T-cell (primary cell): ENCODE measurements at regions not wholly inside any gene's neighbourhood (a gene's known extent, or its start where the extent isn't known, plus 50 kb on each side); places are given as distances from the start of the nearest gene placed in this dataset.
"Not testable (repeated sequence)": the region's sequence is repeated elsewhere in the genome, so short reads cannot be mapped to it uniquely, and the experiment has no call there.

ENCODE experiments used
- ATAC-seq, 4 experiments: fragments of 200-7000 bp in 3 of 4; fragments of 150-1000 bp in 1 of 4; cut with Tn5 transposase; replicated peaks in 1 of 4; 1 replicate in 3 of 4; 2 replicates in 1 of 4; pipeline ENCODE4 v1.10.0; 2021; ENCODE audit warnings: moderate library complexity in 3 of 4, mild to moderate bottlenecking in 2 of 4, moderate number of reproducible peaks in 1 of 4
- CTCF ChIA-PET, 2 donors: fragments of 300-600 bp; sonication (Branson Sonifier 250); formaldehyde crosslinking; loops; one replicate each; lab custom pipeline; 2022; ENCODE audit warnings: antibody characterized with exemption in 2 of 2; lab: Charles Lee
- POLR2A ChIA-PET, 2 donors: fragments of 300-600 bp; sonication (Branson Sonifier 250); formaldehyde crosslinking; loops; one replicate each; lab custom pipeline; 2022; ENCODE audit warnings: antibody characterized with exemption in 2 of 2; lab: Charles Lee
- DNase-seq, 35 experiments: peaks; one replicate each; pipeline versions ENCODE4 v3.0.0 to v3.0.0-alpha.2; 2013 to 2023
- H3K27ac ChIP-seq: one replicate; pipeline ENCODE4 v1.5.1; 2013; ENCODE audit warnings: low read length
- H3K27me3 ChIP-seq, 2 experiments: replicated peaks in 1 of 2; 1 replicate in 1 of 2; 2 replicates in 1 of 2; pipeline versions ENCODE4 v1.6.1 to v1.7.0; 2013; ENCODE audit warnings: low read length in 1 of 2, mixed read lengths in 1 of 2; ENCODE audit not compliant: control insufficient read depth in 2 of 2, insufficient read depth in 2 of 2; ENCODE audit errors: extremely low read depth in 1 of 2
- H3K36me3 ChIP-seq, 2 donors: 1 replicate in 1 of 2; 2 replicates in 1 of 2; pipeline versions ENCODE4 v1.6.1 to v1.7.0; 2013; ENCODE audit warnings: low read length in 1 of 2; ENCODE audit not compliant: control insufficient read depth in 2 of 2, insufficient read depth in 1 of 2; ENCODE audit errors: extremely low read depth in 1 of 2
- H3K4me1 ChIP-seq, 2 experiments: 1 replicate in 1 of 2; 2 replicates in 1 of 2; pipeline versions ENCODE4 v1.6.1 to v1.7.0; 2013; ENCODE audit warnings: low read length in 2 of 2, mixed read lengths in 1 of 2; ENCODE audit not compliant: insufficient read depth in 2 of 2, control insufficient read depth in 1 of 2; ENCODE audit errors: extremely low read depth in 1 of 2
- H3K4me3 ChIP-seq, 2 donors: 1 replicate in 1 of 2; 2 replicates in 1 of 2; pipeline versions ENCODE4 v1.5.1 to v1.7.0; 2013; ENCODE audit warnings: mild to moderate bottlenecking in 2 of 2, low read length in 1 of 2, moderate library complexity in 1 of 2; ENCODE audit not compliant: control insufficient read depth in 1 of 2; ENCODE audit errors: extremely low read depth in 1 of 2
- H3K9me3 ChIP-seq: 2 replicates; pipeline ENCODE4 v1.7.0; 2013
- H3K27ac Mint-ChIP-seq, 2 donors: one replicate each; pipeline ENCODE4 v1.8.0; 2020 to 2021; ENCODE audit warnings: mild to moderate bottlenecking in 2 of 2, mixed read lengths in 2 of 2
- H3K27me3 Mint-ChIP-seq, 2 donors: one replicate each; pipeline ENCODE4 v1.8.0; 2021 to 2022; ENCODE audit warnings: mixed read lengths in 2 of 2
- H3K36me3 Mint-ChIP-seq: one replicate; pipeline ENCODE4 v1.8.0; 2021; ENCODE audit warnings: mixed read lengths
- H3K4me1 Mint-ChIP-seq, 3 donors: one replicate each; pipeline ENCODE4 v1.8.0; 2020 to 2022; ENCODE audit warnings: mixed read lengths in 3 of 3, mild to moderate bottlenecking in 1 of 3
- H3K4me3 Mint-ChIP-seq, 3 donors: one replicate each; pipeline ENCODE4 v1.8.0; 2020 to 2022; ENCODE audit warnings: mild to moderate bottlenecking in 3 of 3, mixed read lengths in 3 of 3, moderate library complexity in 3 of 3
- H3K9me3 Mint-ChIP-seq, 3 donors: one replicate each; pipeline ENCODE4 v1.8.0; 2020 to 2022; ENCODE audit warnings: mixed read lengths in 3 of 3
- WGBS: methylation state at CpG from one replicate; pipeline ENCODE4 v1.1.5; 2013; ENCODE audit warnings: missing lambda C conversion rate; ENCODE audit not compliant: insufficient coverage; 5-methylcytosine and 5-hydroxymethylcytosine counted together

DNA sequence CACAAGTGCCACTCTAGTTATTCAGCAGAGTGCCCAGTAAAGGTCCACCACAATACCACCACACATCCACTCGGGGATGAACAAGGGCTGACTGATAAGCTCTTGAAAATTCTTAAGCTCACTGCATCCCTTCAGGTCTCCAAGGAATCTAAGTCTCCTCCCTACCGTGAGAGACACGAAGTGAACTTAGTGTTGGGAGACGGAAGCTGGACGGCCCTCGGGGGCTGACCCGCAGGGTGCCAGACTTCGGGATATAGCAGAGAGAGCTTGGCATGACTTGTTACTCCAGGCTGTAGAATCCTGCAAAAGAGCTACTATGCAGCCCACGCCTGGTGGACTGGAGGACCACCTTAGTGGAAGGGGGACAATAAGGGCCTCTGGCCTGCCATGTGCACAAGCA lies 75.1 kb downstream of the LYZL1 start:
- 88% methylated on average over 4 of the region's 9 CpGs for WGBS
- H3K36me3 ChIP-seq, H3K4me3 ChIP-seq, H3K4me3 Mint-ChIP-seq, ATAC-seq, DNase-seq, H3K27me3 ChIP-seq, H3K36me3 Mint-ChIP-seq, H3K9me3 ChIP-seq, H3K4me1 Mint-ChIP-seq, POLR2A ChIA-PET, H3K27me3 Mint-ChIP-seq, H3K27ac Mint-ChIP-seq, H3K27ac ChIP-seq, H3K4me1 ChIP-seq, H3K9me3 Mint-ChIP-seq: not testable (repeated sequence)
- CTCF ChIA-PET: interaction anchor here (0.6 to 0.7 kb wide), 2 partner anchors 13 to 797 kb away, joined by 3 read pairs; no protein-coding TSS in a partner anchor

DNA sequence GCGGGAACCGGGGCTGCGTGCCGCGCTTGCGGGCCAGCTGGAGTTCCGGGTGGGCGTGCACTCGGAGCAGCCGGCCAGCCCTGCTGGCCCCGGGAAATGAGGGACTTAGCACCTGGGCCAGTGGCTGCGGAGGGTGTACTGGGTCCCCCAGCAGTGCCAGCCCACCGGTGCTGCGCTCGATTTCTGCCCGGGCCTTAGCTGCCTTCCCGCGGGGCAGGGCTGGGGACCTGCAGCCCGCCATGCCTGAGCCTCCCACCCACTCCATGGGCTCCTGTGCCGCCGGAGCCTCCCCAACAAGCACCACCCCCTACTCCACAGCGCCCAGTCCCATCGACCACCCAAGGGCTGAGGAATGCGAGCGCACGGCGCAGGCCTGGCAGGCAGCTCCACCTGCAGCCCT lies 77.3 kb downstream of the LYZL1 start:
- H3K27ac ChIP-seq, H3K4me1 ChIP-seq, ATAC-seq, H3K36me3 ChIP-seq, DNase-seq, H3K27ac Mint-ChIP-seq, H3K36me3 Mint-ChIP-seq, H3K9me3 Mint-ChIP-seq, POLR2A ChIA-PET, H3K4me3 ChIP-seq, H3K4me3 Mint-ChIP-seq, CTCF ChIA-PET, H3K4me1 Mint-ChIP-seq, H3K9me3 ChIP-seq, H3K27me3 ChIP-seq: not testable (repeated sequence)
- H3K27me3 Mint-ChIP-seq: peaks cover 14 to 21% of the 10 kb centered on the region in 2 donors
- 95% methylated on average over 20 of the region's 27 CpGs for WGBS

- Mint-ChIP-seq H3K27me3 (peaks cover 20 to 29% of the 10 kb centered on the region in 2 donors), H3K36me3 (no peaks in the 10 kb centered on the region), H3K27ac (no peak overlapping the region), H3K4me1 (no peaks in the 10 kb centered on the region), H3K9me3 (no peaks in the 10 kb centered on the region), H3K4me3 (no peak overlapping the region)
- H3K9me3 ChIP-seq: no peaks in the 10 kb centered on the region
- ATAC-seq (no peak), DNase-seq (no peak)
- H3K27me3 ChIP-seq: peaks cover 0 to 15% of the 10 kb centered on the region in 2 experiments
- WGBS: 100% methylated on average over 1 of the region's 5 CpGs
- ChIA-PET POLR2A (no interaction called here), CTCF (no interaction called here)
- no peak overlapping the region for H3K27ac ChIP-seq
- no peak overlapping the region for H3K4me3 ChIP-seq
- H3K36me3 ChIP-seq: no peaks in the 10 kb centered on the region
- H3K4me1 ChIP-seq: no peaks in the 10 kb centered on the region
Measured at GRCh38 chr10:29369419-29369818, 80.5 kb downstream of the LYZL1 start.

DNA sequence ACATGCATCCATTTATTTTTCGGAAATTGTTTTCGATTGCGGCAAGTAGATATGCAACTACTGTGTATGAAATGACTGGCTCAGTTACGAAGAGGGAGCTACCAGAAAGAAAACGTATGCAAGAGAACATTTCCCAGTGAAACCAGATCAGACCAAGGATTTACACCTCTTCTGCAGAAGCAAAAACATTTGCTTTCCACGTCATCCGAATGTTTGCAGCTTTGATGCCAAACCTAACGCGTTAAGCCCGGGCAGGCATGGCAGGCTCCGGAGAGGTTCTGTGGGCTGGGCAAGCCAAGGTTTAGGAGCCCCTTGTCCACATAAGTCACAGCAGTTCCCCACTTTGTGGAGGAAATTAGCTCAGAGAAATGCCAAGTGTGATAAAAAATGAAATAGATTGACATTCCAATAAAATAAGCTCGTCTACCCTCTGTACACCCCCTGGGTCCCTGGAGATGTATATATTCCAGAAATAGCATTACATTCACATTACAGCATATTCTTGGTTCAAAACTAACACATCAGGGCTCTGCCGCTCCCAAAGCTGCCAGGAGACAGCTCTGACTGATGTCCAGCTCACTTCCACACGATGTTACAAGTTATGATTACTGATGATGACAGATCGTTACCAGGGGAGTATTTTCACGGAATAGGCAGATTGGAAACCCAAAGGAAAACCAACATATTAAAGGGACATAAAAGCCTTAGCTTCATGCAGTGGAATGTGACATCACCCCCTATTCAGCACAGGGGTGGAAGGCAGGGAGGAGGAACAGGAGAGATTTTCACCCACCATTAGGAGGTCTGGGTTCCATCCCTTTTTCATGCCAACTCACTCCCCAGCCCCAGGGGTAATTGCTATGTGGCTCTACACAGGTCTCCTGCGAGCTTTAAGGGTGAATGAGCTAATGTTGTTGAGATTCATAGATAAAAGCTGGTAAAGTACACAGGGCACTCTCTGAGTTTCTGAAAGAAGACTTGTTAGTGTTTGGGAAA lies 81.5 kb downstream of the LYZL1 start:
- Mint-ChIP-seq H3K4me1 (no peaks in the 10 kb centered on the region), H3K9me3 (no peaks in the 10 kb centered on the region), H3K36me3 (no peaks in the 10 kb centered on the region), H3K4me3 (no peak overlapping the region), H3K27me3 (peaks cover 20 to 29% of the 10 kb centered on the region in 2 donors), H3K27ac (no peak overlapping the region)
- no peaks in the 10 kb centered on the region for H3K4me1 ChIP-seq
- CTCF ChIA-PET: interaction anchor here in 1 of 2 donors (0.6 kb wide), 1 partner anchor 17 kb away, joined by 3 read pairs; no protein-coding TSS in a partner anchor
- no peak overlapping the region for H3K4me3 ChIP-seq
- H3K27me3 ChIP-seq: peaks cover 0 to 15% of the 10 kb centered on the region in 2 experiments
- 89% methylated on average over 8 of the region's 17 CpGs for WGBS
- H3K27ac ChIP-seq: no peak overlapping the region
- H3K9me3 ChIP-seq: no peaks in the 10 kb centered on the region
- DNase-seq: no peak
- no peaks in the 10 kb centered on the region for H3K36me3 ChIP-seq
- ATAC-seq: no peak
- POLR2A ChIA-PET: no interaction called here

DNA sequence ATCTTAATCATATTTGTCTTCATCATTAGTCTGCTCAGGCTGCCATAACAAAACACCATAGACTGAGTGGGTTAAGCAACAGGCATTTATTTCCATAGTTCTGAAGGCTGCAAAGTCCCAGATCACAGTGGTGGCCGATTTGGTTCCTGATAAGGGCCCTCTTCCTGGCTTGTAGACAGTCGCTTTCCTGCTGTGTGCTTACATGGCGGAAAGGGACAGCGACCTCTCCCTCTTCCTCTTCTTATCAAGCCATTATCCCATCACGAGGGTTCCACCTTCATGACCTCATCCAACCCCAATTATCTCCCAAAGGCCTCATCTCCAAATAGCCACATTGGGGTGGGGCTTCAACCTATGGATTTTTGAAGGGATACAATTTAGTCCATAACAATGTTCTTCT lies 84.0 kb downstream of the LYZL1 start:
- Mint-ChIP-seq H3K4me3 (no peak overlapping the region), H3K27ac (no peak overlapping the region), H3K27me3 (peaks cover 20 to 24% of the 10 kb centered on the region in 2 donors), H3K9me3 (no peaks in the 10 kb centered on the region), H3K4me1 (no peaks in the 10 kb centered on the region), H3K36me3 (no peaks in the 10 kb centered on the region)
- H3K27ac ChIP-seq: no peak overlapping the region
- no peaks in the 10 kb centered on the region for H3K4me1 ChIP-seq
- CTCF ChIA-PET: no interaction called here
- WGBS: 88% methylated on average over 1 of the region's 5 CpGs
- H3K36me3 ChIP-seq: no peaks in the 10 kb centered on the region
- ATAC-seq (no peak), DNase-seq (no peak)
- H3K27me3 ChIP-seq: peaks cover 0 to 15% of the 10 kb centered on the region in 2 experiments
- POLR2A ChIA-PET: no interaction called here
- H3K4me3 ChIP-seq: no peak overlapping the region
- H3K9me3 ChIP-seq: no peaks in the 10 kb centered on the region

GRCh38 chr10:29374162-29374561 lies 85.3 kb downstream of the LYZL1 start:
- peaks cover 16 to 24% of the 10 kb centered on the region in 2 donors for H3K27me3 Mint-ChIP-seq
- no peaks in the 10 kb centered on the region for H3K9me3 Mint-ChIP-seq
- POLR2A ChIA-PET: interaction anchor here in 1 of 2 donors (0.5 kb wide), 1 partner anchor 1022 kb away, joined by 3 read pairs; no protein-coding TSS in a partner anchor
- Histone ChIP-seq H3K4me1 (no peaks in the 10 kb centered on the region), H3K9me3 (no peaks in the 10 kb centered on the region), H3K4me3 (no peak overlapping the region), H3K27me3 (peaks cover 0 to 12% of the 10 kb centered on the region in 2 experiments), H3K27ac (no peak overlapping the region), H3K36me3 (no peaks in the 10 kb centered on the region)
- H3K4me1 Mint-ChIP-seq: no peaks in the 10 kb centered on the region
- CTCF ChIA-PET: interaction anchor here in 1 of 2 donors (0.7 kb wide), 1 partner anchor 876 kb away, joined by 3 read pairs; no protein-coding TSS in a partner anchor
- H3K4me3 Mint-ChIP-seq: no peak overlapping the region
- H3K36me3 Mint-ChIP-seq: no peaks in the 10 kb centered on the region
- H3K27ac Mint-ChIP-seq: no peak overlapping the region
- ATAC-seq (no peak), DNase-seq (no peak)
- no CpG with 5 or more reads among the region's 7 CpGs for WGBS
